Testis (tissue), 2 donors: ENCODE measurements at regions not wholly inside any gene's neighbourhood (a gene's known extent, or its start where the extent isn't known, plus 50 kb on each side); places are given as distances from the start of the nearest gene placed in this dataset.

Experiments
- DNase-seq: peaks from one replicate; pipeline ENCODE4 v3.0.0-alpha.2; 2019
- H3K27ac ChIP-seq, 2 donors: fragments of 200-600 bp; sonication (generic); one replicate each; pipeline ENCODE4 v1.5.1; 2019
- H3K27me3 ChIP-seq: fragments of 200-600 bp; sonication (generic); one replicate; pipeline ENCODE4 v1.5.1; 2019
- H3K36me3 ChIP-seq: fragments of 200-600 bp; sonication (generic); one replicate; pipeline ENCODE4 v1.5.1; 2017; ENCODE audit warnings: low read depth; ENCODE audit errors: missing control alignments
- H3K4me1 ChIP-seq: fragments of 200-600 bp; sonication (generic); one replicate; pipeline ENCODE4 v1.5.1; 2019
- H3K4me3 ChIP-seq, 2 donors: fragments of 200-600 bp; sonication (generic); one replicate each; pipeline ENCODE4 v1.5.1; 2017 to 2019
- H3K9me3 ChIP-seq: fragments of 200-600 bp; sonication (generic); one replicate; pipeline ENCODE4 v1.5.1; 2017
- POLR2A ChIP-seq: fragments of 450-650 bp; IDR thresholded peaks from one replicate; pipeline ENCODE4 v1.6.1; 2017; ENCODE audit warnings: antibody characterized with exemption, mild to moderate bottlenecking, moderate library complexity
- WGBS, 2 donors: methylation state at CpG; one replicate each; pipeline ENCODE4 v1.1.5; 2018; 5-methylcytosine and 5-hydroxymethylcytosine counted together
- intact Hi-C: fragments of 100-400 bp; cut with DNase I; formaldehyde crosslinking; loops from one replicate; pipeline ENCODE4 v1.15.1; 2023; ENCODE audit warnings: low total_unique reads
- TF ChIP-seq, protein P1 (sequence below), 3 experiments: fragments of 450-650 bp in 2 of 3; fragments of 200-600 bp in 1 of 3; sonication (generic) in 1 of 3; IDR thresholded peaks; one replicate each; pipeline ENCODE4 v1.5.1; 2016 to 2019; ENCODE audit warnings: antibody characterized with exemption in 3 of 3, mild to moderate bottlenecking in 2 of 3, moderate library complexity in 1 of 3

DNA sequence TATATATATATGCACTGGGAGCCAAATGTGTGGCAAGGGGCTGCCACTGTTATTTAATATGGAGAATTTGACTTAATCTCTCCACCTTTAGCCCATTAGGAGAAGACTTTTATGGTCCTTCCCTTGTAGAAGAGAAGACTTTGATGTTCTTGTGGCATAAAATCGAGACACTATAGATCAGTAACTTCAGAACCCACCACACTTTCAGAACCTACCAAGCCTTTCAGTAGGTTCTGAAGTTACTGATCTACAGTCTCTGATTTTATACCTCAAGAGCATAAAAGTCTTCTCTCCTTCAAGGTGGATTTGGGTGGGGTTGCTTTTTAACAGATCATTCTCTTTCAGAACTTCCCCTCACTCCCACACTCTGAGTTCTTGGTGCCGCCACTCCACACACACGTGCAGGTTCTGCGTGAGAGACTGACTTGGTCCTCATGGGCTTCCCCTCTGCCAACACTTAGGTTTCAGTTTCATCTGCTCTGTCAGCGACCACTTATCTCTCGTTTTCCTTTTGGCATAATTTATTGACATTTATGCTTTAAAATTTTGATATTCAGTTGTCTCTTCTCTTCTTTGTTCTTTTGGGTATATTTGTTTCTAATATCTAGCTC lies 213.4 kb upstream of the PCDH17 start:
- Histone ChIP-seq H3K4me1 (no peaks in the 10 kb centered on the region), H3K36me3 (no peaks in the 10 kb centered on the region), H3K4me3 (no peak overlapping the region), H3K9me3 (no peaks in the 10 kb centered on the region), H3K27ac (no peak overlapping the region), H3K27me3 (no peaks in the 10 kb centered on the region)
- intact Hi-C loops = no loop called here
- TF ChIP-seq, protein P1, sequence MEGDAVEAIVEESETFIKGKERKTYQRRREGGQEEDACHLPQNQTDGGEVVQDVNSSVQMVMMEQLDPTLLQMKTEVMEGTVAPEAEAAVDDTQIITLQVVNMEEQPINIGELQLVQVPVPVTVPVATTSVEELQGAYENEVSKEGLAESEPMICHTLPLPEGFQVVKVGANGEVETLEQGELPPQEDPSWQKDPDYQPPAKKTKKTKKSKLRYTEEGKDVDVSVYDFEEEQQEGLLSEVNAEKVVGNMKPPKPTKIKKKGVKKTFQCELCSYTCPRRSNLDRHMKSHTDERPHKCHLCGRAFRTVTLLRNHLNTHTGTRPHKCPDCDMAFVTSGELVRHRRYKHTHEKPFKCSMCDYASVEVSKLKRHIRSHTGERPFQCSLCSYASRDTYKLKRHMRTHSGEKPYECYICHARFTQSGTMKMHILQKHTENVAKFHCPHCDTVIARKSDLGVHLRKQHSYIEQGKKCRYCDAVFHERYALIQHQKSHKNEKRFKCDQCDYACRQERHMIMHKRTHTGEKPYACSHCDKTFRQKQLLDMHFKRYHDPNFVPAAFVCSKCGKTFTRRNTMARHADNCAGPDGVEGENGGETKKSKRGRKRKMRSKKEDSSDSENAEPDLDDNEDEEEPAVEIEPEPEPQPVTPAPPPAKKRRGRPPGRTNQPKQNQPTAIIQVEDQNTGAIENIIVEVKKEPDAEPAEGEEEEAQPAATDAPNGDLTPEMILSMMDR (IDR thresholded peaks at IDR 0.05) = no peak
- DNase-seq = no peak
- whole genome bisulfite sequencing, 2 donors = 75 to 77% methylated on average over 6 of the region's 6 CpGs

DNA sequence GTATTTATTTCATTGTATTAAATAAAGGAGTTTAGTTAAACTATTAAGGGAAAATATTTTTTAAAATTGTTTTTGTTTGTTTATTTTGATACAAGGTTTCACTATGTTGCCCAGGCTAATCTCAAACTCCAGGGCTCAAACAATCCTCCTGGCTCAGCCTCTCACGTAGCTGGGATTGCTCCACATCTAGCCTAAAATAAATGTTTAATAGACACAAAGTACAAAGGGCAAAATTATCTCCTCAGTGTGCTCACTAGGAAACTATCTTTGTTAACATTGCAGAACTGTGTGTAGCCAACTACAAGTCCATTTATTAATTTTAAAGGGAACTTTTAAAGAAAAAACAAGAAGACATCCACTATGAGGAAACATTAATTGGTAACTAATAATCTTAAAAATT lies 207.2 kb upstream of the PCDH17 start:
- H3K27ac ChIP-seq = no peak overlapping the region
- DNase-seq = no peak
- H3K27me3 ChIP-seq = no peaks in the 10 kb centered on the region
- 8 to 13% methylated on average over 1 of the region's 1 CpG for WGBS, 2 donors
- TF ChIP-seq, protein P1 (IDR thresholded peaks at IDR 0.05) = no peak
- TF ChIP-seq POLR2A = no peak
- no peak overlapping the region for H3K4me3 ChIP-seq
- intact Hi-C loops = no loop called here
- no peaks in the 10 kb centered on the region for H3K4me1 ChIP-seq
- H3K36me3 ChIP-seq = no peaks in the 10 kb centered on the region
- H3K9me3 ChIP-seq = no peaks in the 10 kb centered on the region

DNA sequence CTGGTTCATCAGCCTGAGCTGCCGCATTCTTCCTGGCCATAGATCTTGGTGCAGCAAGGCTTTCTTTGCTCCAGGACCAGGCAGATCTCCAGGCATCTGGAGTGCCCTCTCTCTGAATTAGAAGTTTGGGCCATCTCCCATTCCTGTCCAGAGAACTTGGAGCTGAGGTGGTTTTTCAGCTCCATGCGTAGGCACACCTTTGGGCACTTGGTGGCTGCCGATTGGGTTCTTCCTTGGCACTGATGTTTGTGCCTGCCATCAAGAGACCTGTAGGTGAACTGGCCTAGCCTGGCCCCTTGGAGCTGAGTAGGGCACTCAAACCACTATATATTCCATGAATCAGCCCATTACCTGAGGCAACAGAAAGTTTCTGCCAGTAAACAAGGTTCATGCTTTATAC lies 206.0 kb upstream of the PCDH17 start:
- 92 to 97% methylated on average over 2 to 3 of the region's 3 CpGs for WGBS, 2 donors
- intact Hi-C loops = no loop called here
- TF ChIP-seq, protein P1 (IDR thresholded peaks at IDR 0.05) = no peak
- TF ChIP-seq POLR2A = no peak
- H3K27ac ChIP-seq = no peak overlapping the region
- H3K27me3 ChIP-seq = no peaks in the 10 kb centered on the region
- H3K4me1 ChIP-seq = no peaks in the 10 kb centered on the region
- no peaks in the 10 kb centered on the region for H3K36me3 ChIP-seq
- no peak for DNase-seq
- H3K4me3 ChIP-seq = no peak overlapping the region
- H3K9me3 ChIP-seq = no peaks in the 10 kb centered on the region

DNA sequence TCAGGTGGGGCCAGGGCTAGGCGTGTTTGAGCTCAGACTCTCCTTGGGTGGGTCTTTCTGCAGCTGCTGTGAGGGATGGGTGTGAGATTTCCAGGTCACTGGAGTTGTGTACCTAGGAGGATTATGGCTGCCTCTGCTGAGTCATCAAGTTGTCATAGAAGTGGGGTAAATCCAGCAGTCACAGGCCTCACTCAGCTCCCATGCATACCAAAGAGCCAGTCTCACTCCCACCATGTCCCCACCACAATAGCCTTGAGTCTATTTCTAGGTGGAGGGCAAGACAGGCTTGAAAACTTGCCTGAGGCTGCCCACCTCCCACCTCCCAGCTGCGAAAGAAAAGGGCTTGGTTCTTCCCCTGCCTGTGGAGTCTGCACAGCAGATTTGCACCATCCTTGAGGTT lies 194.0 kb upstream of the PCDH17 start:
- intact Hi-C loops = no loop called here
- WGBS, 2 donors = 45 to 67% methylated on average over 2 of the region's 2 CpGs
- Histone ChIP-seq H3K4me1 (peaks cover 16% of the 10 kb centered on the region), H3K27me3 (no peaks in the 10 kb centered on the region), H3K36me3 (no peaks in the 10 kb centered on the region), H3K4me3 (no peak overlapping the region), H3K9me3 (no peaks in the 10 kb centered on the region), H3K27ac (peak overlapping the region; percentile 49 to 58)
- TF ChIP-seq, protein P1 (IDR thresholded peaks at IDR 0.05) = no peak
- TF ChIP-seq POLR2A = no peak
- DNase-seq = peak; percentile 22

DNA sequence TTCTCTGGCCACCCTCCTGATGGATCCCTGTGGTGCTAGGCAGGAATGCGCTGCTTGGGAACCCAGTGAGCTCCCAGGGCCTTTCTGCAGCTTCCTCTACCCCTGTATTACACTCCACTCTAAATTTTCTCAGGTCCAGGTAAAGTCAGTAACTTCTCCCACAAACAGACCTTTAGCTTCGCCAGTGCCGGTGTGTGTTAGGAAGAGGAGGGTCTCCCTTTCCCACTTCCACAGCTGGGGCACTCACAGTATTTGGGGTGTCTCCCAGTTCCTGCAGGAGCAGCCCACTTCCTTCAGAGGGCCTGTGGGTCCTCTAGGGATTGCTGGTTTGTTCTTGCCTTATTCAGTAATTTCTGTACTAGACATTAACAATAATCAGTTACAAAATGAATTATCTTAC lies 193.5 kb upstream of the PCDH17 start:
- H3K4me3 ChIP-seq = no peak overlapping the region
- no peak for DNase-seq
- H3K27ac ChIP-seq = peak overlapping the region; percentile 49 to 58
- WGBS, 2 donors = 71 to 83% methylated on average over 3 of the region's 3 CpGs
- TF ChIP-seq, protein P1 (IDR thresholded peaks at IDR 0.05) = no peak
- TF ChIP-seq POLR2A = no peak
- no peaks in the 10 kb centered on the region for H3K9me3 ChIP-seq
- intact Hi-C loops = no loop called here
- H3K27me3 ChIP-seq = no peaks in the 10 kb centered on the region
- no peaks in the 10 kb centered on the region for H3K36me3 ChIP-seq
- peaks cover 16% of the 10 kb centered on the region for H3K4me1 ChIP-seq
